ENCODE measurements at regions not wholly inside any gene's neighbourhood (a gene's known extent, or its start where the extent isn't known, plus 50 kb on each side); places are given as distances from the start of the nearest gene placed in this dataset.

- no peak for DNase-seq
These were observed 206.2 kb upstream of the ADAMTS5 start for GRCh38 chr21:27173053-27173452.

DNA sequence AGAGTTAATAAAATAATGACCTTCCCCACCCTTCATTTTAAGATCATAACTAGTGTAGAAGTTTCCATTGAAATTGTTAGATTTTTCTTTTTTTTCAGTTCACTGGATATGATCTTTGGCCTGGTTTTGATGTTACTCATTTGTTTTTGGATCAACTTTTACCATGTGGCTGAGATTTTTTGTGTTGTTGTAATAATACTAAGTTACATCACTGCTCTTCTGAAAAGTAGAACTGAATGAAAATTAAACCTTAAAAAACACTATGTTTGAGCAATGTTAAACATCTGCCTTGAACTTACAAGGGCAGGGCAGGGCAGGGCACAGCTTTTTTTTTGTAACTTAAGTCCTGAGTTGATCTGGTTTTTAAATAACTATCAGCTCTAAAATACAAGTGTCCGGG is 204.8 kb upstream of the ADAMTS5 start:
- no peak for DNase-seq

DNA sequence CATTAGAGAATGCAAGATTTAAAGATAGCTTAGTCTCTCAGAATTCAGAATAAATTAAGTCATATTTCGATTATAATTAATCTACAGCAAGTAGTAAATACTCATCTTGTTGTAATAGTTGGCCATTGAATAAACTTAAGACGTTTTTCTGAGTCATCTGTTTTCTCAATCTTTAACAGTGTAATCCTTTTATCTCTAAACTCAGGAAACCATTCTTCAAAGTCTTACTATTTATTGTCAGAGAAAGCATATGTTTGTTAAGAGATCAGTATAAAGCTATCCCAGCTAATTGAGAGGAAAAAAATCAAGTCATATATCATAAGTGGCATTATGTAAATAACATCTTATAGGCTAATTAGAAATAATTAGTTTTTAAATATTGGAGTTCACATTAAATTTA is 201.2 kb upstream of the ADAMTS5 start:
- DNase-seq = no peak

- DNase-seq = no peak
These were observed 197.6 kb upstream of the ADAMTS5 start for GRCh38 chr21:27164208-27165177.

GRCh38 chr21:27158967-27159366 is 192.1 kb upstream of the ADAMTS5 start:
- DNase-seq = no peak

DNA sequence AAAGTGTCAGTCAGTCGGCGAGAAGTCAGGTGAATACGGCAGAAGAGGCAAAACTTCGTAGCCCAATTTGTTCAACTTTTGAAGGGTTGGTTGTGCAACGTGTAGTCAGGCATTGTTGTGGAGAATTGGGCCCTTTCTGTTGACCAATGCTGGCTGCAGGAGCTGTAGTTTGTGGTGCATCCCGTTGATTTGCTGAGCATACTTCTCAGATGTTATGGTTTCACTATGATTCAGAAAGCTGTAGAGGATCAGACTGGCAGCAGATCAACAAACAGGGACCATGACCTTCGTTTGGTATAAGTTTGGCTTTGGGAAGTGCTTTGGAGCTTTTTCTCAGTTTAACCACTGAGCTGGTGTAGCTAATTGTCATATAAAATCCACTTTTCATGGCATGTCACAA is 190.2 kb upstream of the ADAMTS5 start:
- DNase-seq = no peak

DNA sequence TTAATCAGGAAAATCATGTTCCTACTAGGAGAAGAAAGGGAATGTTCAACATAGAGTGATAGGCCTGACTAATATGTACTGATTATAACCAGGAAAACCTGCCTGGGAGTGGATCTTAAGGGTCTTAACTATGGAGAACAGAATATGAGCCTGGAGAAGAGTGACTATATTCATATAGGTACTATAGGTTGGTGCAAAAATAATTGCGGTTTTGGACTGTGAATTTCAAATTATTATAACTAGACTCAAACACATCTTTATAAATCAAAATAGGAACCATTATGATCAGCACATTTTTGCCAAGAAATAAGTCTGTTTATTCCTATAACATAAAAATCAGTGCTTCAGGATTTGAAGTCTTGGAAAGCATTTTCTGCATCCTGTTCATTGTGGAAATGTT is 189.8 kb upstream of the ADAMTS5 start:
- no peak for DNase-seq

- DNase-seq = no peak
These were observed 188.2 kb upstream of the ADAMTS5 start for GRCh38 chr21:27155130-27155500.

DNA sequence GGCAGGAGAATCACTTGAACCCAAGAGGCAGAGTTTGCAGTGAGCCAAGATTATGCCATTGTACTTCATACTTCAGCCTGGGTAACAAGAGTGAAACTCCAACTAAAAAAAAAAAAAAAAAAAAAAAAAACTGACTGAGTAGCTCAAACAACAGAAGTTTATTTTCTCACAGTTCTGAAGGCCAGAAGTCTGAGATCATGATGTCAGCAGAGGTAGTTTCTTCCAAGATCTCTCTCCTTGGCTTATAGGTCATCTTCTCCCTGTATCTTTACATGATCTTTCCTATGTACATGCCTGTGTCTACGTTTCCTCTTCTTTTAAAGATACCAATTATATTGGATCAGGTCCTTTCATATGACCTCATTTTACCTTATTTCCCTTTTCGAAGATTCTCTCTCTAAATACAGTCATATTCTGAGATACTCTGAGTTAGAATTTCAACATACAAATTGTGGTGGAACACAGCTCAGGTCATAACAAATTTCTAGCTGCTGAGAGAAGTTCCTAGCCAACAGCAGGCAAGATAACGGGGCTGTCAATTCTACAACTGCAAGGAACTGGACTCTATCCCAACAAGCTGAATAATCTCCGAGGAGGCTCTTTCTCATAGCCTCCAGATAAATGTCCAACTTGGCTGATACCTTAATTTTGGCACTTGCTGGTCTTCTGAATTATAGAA is 187.7 kb upstream of the ADAMTS5 start:
- DNase-seq = no peak

- no peak for DNase-seq
These were observed 186.1 kb upstream of the ADAMTS5 start for GRCh38 chr21:27152996-27153395.

GRCh38 chr21:27149034-27149433 is 182.1 kb upstream of the ADAMTS5 start:
- DNase-seq = no peak

DNA sequence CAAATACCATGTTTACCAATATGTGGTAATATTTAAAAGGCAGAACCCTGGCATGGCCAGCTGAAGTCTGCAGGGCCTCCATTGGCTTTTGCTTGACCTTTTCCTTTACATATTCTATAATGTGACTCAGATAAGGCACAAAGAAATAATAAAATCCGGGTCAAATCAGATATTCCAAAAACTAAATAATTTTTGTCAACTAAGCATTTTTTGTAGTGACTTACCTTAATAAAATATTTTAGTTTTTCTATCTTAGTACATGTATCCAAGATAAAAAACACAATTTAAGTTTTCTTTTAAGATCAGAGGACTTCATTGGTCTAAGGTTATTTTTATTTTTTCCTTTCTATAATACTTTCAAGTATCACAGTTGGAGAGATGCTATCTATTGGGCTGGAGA is 179.4 kb upstream of the ADAMTS5 start:
- DNase-seq = no peak

DNA sequence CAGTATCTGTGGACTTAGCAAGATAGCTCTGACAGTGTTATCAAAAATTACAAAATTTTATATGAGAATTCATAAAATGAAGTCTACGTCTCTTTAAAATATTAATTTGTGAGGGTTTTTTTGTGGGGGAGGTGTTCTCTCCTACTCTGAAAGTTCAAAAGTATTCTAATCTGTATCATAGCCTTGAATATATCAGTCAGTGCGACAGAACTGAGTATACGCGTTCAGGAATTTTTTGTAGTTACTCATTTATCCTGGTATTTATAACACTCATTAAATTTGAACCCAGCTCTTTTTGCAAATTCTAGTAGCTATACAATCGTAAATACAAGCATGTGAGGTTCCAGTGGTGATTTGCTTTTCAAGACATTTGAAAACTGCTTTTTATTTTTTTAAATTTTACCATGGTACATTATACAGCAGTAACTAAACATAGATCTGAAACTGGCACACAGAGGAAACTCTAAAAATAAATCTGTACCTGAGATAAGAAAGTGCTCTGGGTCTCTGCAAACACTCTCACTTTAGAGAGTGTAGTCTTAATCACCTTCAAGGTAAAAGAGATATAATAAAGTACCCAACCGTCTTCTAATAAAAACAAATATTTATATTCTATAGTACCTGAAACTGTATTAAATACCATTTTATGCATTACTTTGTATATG is 178.4 kb upstream of the ADAMTS5 start:
- DNase-seq = no peak

GRCh38 chr21:27143476-27143875 is 176.6 kb upstream of the ADAMTS5 start:
- no peak for DNase-seq

DNA sequence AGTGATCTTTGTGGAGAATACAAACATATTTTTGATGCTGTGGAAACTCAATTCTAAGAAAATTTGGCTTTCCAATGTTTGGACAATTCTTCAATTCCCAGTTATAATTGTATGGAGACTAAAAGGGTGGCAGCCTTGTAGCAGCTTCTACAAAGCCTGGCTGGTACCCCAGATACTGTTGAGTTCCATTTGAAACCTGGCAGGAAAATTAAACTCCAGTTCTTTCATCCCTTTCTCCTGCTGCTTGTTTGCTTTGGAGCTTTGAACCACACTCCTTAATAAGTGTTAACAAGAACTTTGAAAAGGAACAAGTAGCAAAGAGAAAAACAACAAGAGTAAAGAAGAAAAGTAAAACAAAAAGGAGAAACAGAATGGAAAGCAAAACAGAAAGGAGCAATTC is 172.6 kb upstream of the ADAMTS5 start:
- no peak for DNase-seq

DNA sequence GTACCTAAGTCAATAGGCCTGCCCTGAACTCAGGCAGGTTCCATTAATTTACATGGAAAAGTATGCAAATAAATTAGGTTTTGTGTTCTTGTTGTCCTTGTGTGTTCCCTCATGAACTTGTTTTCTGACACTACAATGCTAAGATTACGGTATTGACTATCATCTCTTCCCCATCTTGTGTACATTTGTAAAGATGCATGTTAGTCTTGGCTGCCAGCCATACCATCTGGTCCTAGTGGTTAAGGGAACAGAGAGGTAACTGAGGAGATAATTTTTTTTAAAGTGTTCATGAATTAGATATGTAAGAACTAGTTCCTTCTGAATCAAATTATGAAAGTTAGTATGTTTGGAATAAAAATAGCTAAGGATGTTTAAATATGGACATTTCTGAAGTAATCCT is 167.6 kb upstream of the ADAMTS5 start:
- DNase-seq = no peak

DNA sequence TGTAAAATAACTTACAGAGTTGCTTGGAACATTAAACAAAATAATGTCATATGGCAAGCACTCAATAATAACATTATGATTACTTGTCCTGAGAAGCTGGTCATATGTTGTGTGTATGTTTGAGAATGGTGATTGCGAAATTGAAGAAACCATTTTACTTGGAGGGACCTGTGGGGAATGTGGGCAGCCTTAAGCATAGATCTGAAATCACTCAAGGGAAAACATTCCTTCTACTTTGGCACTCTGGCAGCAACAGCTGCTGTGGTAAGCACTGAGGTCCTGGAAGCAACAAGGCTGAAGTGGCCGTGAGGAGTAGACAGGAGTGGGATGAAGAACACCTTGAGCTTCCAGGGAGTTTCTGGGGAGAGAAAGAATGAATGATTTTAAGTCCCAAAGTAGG is 165.4 kb upstream of the ADAMTS5 start:
- DNase-seq = no peak

GRCh38 chr21:27130154-27130553 is 163.3 kb upstream of the ADAMTS5 start:
- DNase-seq = no peak

GRCh38 chr21:27129694-27130093 is 162.8 kb upstream of the ADAMTS5 start:
- DNase-seq = no peak

GRCh38 chr21:27129215-27129614 is 162.3 kb upstream of the ADAMTS5 start:
- no peak for DNase-seq

GRCh38 chr21:27126140-27126539 is 159.3 kb upstream of the ADAMTS5 start:
- no peak for DNase-seq

DNA sequence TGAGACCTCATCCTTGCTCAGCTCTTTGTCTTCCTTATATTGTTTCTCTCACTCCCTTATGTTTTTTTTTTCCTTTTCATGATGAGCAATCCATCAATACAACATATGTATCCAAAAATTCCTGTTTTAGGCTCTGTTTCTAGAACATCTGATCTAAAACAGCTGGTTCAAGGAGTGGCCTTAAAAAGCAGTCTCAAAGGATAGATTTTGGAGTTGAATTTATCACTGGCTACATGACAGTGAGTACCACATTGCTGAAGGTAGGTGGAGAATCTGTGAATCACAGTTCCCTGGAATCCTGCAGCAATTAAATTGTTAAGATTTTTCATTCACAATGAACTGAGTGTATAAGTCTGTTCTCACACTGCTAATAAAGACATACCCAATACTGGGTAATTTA is 155.8 kb upstream of the ADAMTS5 start:
- no peak for DNase-seq

GRCh38 chr21:27114111-27114510 is 147.2 kb upstream of the ADAMTS5 start:
- DNase-seq = no peak

DNA sequence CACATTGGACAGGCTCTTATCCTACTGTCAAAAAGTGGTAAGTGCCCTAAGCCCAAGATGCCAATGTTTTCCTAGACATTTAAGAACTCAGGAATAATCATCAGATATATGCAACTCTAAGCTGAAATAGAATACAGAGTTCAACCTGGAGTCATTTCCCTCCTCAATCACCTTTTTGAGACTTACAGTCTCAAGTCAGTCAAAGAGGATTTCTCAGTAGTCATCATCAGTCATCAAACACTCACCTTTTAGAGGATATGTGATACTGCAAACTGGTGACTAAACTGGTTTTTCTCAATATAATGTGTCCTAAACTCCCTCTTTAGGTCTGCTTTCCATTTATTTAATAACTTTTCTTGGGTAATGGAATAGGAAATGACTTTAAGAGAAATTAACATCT is 145.3 kb upstream of the ADAMTS5 start:
- no peak for DNase-seq
